ENCODE measurements at regions not wholly inside any gene's neighbourhood (a gene's known extent, or its start where the extent isn't known, plus 50 kb on each side); places are given as distances from the start of the nearest gene placed in this dataset.

GRCh38 chr3:76938962-76939361 is 100.9 kb upstream of the ROBO2 start:
- Histone ChIP-seq H2AFZ (ENCODE audit: low read length) (no peak overlapping the region), H3K4me1 (replicated peaks in 1 of 4; ENCODE audit: control insufficient read depth in 3 of 4, insufficient read depth in 4 of 4, low read length in 3 of 4) (peaks cover 0 to 2% (median 0%) of the 10 kb centered on the region in 4 experiments; a peak in 2 of 7 replicates), H2BK5ac (ENCODE audit: low read depth, low read length) (no peak overlapping the region), H3K56ac (replicated peaks; ENCODE audit: insufficient read length, low read depth, low read length) (no peak overlapping the region), H4K91ac (replicated peaks; ENCODE audit: insufficient read length, low read length) (no peak overlapping the region), H3K23ac (ENCODE audit: insufficient read length) (no peak overlapping the region), H2BK15ac (ENCODE audit: low read length) (no peak overlapping the region), H4K20me1 (replicated peaks in 1 of 2; ENCODE audit: control insufficient read depth in 1 of 2, insufficient read depth in 2 of 2, low read length in 2 of 2) (no peaks in the 10 kb centered on the region), H3K79me2 (ENCODE audit: control insufficient read depth in 1 of 2, insufficient read depth in 2 of 2, low read length in 2 of 2) (no peaks in the 10 kb centered on the region), H3K23me2 (ENCODE audit: low read depth, low read length) (no peaks in the 10 kb centered on the region), H3K79me1 (ENCODE audit: low read depth, low read length) (no peaks in the 10 kb centered on the region), H2AK5ac (ENCODE audit: low read depth, low read length) (no peak overlapping the region), H3K27ac (ENCODE audit: low read depth, low read length) (no peak overlapping the region), H3K4me3 (ENCODE audit: extremely low read depth in 1 of 4, insufficient read depth in 2 of 4, low read depth in 3 of 4, low read length in 4 of 4) (no peak overlapping the region), H3K36me3 (ENCODE audit: control insufficient read depth in 2 of 4, insufficient read depth in 4 of 4, low read length in 3 of 4) (no peaks in the 10 kb centered on the region), H2BK120ac (replicated peaks; ENCODE audit: low read depth, low read length) (no peak overlapping the region), H3K18ac (ENCODE audit: extremely low read depth, low read length) (no peak overlapping the region), H3K4me2 (ENCODE audit: insufficient read depth in 1 of 2, low read depth in 2 of 2, low read length in 2 of 2) (no peak overlapping the region), H3K9ac (replicated peaks in 1 of 4; ENCODE audit: extremely low read depth in 1 of 4, low read depth in 3 of 4, low read length in 3 of 4) (no peak overlapping the region), H3K9me3 (ENCODE audit: insufficient read depth in 2 of 2, low read depth in 1 of 2, low read length in 1 of 2) (no peaks in the 10 kb centered on the region), H3K27me3 (replicated peaks in 1 of 4; ENCODE audit: control insufficient read depth in 3 of 4, extremely low read depth in 1 of 4, insufficient read depth in 3 of 4, low read length in 3 of 4) (no peaks in the 10 kb centered on the region), H4K5ac (ENCODE audit: insufficient read length, low read depth, low read length) (no peak overlapping the region), H4K8ac (ENCODE audit: extremely low read depth, insufficient read depth, low read length) (no peak overlapping the region), H3K14ac (ENCODE audit: insufficient read length) (no peak overlapping the region), H3K4ac (replicated peaks; ENCODE audit: insufficient read length, low read depth, low read length) (no peak overlapping the region), H2BK20ac (ENCODE audit: low read length) (no peak overlapping the region), H2BK12ac (ENCODE audit: low read depth, low read length) (no peak overlapping the region)
- DNase-seq (ENCODE audit: low read depth in 1 of 2, low spot score in 2 of 2): no peak
- POLR2A ChIA-PET (ENCODE audit: partially characterized antibody): no interaction called here
- CTCF ChIA-PET (ENCODE audit: partially characterized antibody): interaction anchor here (0.9 to 1.2 kb wide), 3 partner anchors 27 to 668 kb away, joined by 3 to 4 read pairs (median 3); no protein-coding TSS in a partner anchor
- FAIRE-seq: no peak
- no peak for TF ChIP-seq TEAD4 (IDR thresholded peaks at IDR 0.05; ENCODE audit: low read depth, low read length)
- TF ChIP-seq RNF2 (IDR thresholded peaks at IDR 0.05; ENCODE audit: borderline replicate concordance, low read depth, low read length, missing control alignments, poor library complexity, severe bottlenecking): no peak
- TF ChIP-seq TBP (IDR thresholded peaks at IDR 0.05; ENCODE audit: low read depth, low read length): no peak
- TF ChIP-seq ASH2L (IDR thresholded peaks at IDR 0.05; ENCODE audit: low read length): no peak
- TF ChIP-seq HDAC6 (IDR thresholded peaks at IDR 0.05; ENCODE audit: low read depth, low read length): no peak
- TF ChIP-seq SAP30 (IDR thresholded peaks at IDR 0.05; ENCODE audit: insufficient read depth, insufficient replicate concordance, low read length): no peak
- no peak for TF ChIP-seq BCL11A (IDR thresholded peaks at IDR 0.05; ENCODE audit: low read depth in 2 of 2, low read length in 2 of 2)
- TF ChIP-seq SIN3A (conservative IDR thresholded peaks at IDR 0.05 in 1 of 2, IDR thresholded peaks at IDR 0.05 in 1 of 2; ENCODE audit: low read depth in 1 of 2, low read length in 2 of 2): no peak
- TF ChIP-seq POLR2A (IDR thresholded peaks at IDR 0.05; ENCODE audit: control extremely low read depth in 1 of 2, low read depth in 2 of 2, low read length in 2 of 2): no peak

All from H1 (cell line).